HG02852 (cell line): ENCODE measurements at regions not wholly inside any gene's neighbourhood (a gene's known extent, or its start where the extent isn't known, plus 50 kb on each side); places are given as distances from the start of the nearest gene placed in this dataset.
"Not testable (repeated sequence)": the region's sequence is repeated elsewhere in the genome, so short reads cannot be mapped to it uniquely, and the experiment has no call there.

Experiments
- ATAC-seq: cut with Tn5 transposase; IDR thresholded peaks from one replicate; pipeline ENCODE4 v1.9.1; 2021; ENCODE audit warnings: mild to moderate bottlenecking, moderate library complexity; ENCODE audit not compliant: unreplicated experiment

DNA sequence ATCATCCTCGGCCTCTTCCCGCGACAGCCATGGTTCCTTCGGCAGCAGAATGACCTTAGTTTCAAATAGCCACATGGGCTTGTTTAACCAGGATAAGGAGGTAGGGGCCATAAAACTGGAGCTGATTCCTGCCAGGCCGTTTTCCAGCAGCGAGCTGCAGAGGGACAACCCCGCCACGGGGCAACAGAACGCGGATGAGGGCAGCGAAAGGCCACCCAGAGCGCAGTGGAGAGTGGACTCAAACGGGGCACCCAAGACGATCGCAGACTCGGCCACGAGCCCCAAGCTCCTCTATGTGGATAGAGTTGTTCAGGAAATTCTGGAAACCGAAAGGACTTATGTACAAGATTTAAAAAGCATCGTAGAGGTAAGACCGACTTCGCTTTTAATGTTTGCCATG is 131.8 kb upstream of the MTHFD1L start:
- no peak for ATAC-seq

DNA sequence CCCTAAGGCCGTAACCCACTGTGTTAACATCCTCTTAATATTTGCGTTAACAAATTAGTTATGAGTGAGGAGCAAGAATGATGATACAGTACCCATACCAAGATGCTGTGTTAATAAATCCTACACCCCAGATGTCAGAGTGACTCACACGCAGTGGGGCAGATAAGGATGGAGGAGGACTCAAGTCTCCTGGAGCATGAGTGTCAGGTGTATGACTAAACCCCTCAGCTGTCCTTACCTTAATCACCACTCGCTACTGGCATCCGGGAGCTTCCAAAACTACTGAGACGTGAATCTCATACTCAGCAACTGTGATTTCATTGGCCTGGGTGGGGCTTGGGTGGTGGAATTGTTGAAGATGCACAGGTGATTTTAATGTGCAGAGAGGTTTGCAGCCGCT is 131.3 kb upstream of the MTHFD1L start:
- no peak for ATAC-seq

DNA sequence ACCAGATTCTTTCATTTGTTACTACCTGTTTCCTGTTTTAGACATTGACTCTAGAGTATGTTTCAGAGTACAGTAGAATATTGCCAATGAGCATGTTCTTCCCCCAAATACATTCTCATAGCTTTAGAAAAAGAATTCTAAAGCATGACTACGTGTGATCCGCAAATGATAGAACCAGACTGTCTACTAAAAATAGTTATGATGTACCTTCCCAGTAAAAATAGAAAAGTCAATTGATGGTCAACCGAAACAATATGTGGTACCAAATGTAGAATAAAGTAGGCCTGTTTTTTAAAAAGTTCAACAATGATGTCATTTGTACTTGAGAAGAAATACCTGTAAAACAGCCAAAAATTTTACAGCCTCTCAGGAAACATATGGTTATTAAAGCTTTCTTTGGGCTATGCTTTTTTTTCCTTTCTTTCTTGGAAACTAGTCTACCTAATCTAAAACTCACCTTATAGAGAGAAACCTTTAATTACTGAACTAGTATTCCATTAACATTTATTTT is 130.1 kb upstream of the MTHFD1L start:
- no peak for ATAC-seq

DNA sequence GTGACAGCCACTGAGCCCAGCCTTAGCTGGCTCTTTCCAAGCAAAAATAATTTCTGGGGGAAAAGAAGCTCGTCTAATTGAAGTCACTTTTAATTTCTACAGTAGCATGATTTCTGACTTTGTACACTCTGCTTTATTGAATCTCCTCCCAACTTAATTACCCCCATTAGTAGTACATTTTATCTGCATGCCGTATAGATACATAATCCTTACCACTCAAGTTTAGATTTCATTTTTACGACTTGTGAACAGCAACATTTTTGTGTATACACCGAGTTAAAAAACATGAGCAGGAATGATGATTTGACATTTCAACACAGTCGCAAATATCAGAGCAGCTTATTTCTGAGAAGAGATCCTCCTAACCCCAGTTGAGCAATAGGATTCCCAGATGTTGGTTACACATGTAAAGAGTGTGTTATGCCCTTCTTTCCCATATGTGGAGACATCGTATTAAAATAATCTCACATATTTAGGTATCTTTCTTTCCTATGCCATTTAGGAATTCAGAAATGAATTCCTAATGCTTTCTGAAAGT is 127.3 kb upstream of the MTHFD1L start:
- no peak for ATAC-seq

DNA sequence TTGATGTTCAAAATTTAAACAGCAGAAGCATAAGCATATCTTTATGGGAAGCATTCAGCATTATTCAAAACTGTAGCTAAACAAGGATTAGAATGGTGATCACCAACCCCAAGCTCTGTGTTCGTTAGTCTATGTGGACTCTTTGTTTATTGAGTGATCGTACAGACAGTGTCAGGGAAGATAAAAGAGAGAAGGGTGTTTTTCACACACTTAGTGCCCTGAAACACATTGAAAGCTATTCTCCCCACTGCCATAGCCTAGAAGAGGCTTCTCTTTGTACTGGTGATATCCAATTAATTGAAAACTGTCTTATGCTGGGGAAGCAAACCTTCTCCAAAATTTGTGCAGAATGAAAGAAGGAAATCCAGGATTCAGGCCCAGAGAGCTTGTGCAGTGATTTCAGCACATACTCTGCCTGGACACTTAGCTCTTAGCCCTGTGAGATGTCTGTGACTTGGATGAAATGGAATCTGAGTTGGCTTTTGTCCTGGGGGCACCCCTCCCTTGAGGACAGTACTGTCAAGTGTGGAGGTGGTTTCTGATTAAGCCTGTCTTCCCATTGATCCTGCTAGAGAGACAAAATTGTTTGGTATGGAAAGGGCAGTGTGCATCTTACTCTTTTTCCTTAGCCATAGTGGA is 125.7 kb upstream of the MTHFD1L start:
- no peak for ATAC-seq

DNA sequence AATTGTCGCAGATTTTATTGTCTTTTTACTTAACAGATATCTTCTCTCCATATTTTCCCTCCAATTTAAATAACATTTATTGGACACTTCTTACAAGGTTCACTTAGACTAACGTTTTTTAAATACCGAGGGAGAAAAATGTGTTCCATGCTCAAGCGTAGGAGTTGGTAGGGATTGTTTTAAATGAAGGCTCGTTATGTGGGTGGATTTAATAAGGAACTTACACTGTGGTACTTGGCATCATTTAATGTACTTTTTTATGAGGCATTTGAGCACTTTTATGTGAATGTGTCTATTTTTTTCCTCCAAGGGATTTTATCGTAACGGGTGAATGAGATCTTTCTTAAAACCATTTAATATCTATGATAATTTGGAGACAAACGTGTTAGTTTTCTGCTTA is 125.0 kb upstream of the MTHFD1L start:
- ATAC-seq = no peak

DNA sequence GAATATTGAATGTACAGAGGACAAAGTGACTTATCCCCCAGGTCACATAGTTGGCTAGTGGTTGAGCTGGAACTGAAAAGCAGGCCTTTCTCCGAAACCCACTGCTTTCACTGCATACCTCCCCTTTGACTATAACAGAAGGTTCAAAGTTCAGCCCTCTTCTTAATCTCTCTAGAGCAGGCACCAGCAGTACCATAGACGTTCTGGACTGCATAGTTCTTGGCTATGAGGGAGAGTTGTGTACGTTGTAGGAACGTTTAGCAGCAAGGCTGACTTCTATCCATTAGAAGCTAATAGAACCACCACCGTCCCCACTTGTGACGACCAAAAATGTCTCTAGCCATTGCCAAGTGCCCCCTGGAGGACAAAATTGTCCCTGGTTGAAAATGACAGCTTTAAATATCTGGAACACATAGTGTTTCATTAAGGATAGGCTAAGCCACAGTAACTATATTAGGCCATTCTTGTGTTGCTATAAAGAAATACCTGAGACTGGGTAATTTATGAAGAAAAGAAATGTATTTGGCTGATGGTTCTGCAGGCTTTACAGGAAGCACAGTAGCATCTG is 123.8 kb upstream of the MTHFD1L start:
- no peak for ATAC-seq

DNA sequence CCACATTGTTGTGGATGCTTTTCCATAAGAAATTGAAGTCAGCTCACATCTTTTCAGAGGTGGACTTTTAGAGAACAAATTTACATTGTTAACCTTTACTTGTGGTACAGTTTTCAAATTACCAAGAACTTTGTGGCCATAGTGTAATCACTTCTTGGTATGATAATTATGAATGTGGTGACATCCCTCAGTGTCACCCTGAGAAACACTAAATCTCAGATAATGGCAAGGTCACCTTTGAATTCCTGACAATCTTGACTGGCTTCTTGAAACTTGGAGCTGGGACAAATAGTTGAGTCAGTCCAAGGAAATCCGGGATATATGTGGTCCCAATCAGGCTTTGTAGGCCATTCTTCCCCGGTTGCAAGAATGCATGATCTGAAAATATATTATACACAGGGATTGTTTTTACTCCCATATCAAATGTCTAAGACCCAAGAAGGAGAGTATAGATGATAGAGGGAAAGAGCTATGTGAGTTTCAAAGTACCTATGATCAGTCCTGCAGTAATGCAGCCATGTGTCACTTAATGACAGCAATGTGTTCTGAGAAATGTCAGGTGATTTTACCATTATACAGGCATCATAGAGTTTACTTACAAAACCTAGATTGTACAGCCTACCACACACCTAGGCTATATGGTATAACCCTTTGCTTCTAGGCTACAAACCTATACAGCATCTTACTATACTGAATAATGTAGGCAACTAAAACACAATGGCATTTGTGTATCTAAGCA is 120.8 kb upstream of the MTHFD1L start:
- no peak for ATAC-seq

DNA sequence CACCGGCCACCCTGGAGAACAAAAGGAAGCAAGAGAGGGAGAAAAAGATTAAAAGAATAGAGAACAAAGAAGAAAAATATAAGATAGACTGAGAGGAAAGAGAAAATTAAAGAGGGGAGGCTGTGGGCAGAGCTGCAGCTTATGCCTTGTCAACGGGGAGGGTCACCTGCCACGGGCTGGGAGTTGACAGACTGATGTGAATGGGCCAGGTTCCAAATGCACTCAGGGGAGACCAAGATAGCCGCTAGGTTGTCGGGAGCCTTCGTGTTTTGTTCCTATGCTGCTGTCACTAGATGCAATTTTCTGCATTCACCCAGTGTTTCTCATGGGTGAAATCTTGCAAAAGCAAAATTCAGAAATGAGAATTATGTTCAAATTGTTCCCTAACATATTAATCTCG is 119.6 kb upstream of the MTHFD1L start:
- no peak for ATAC-seq

DNA sequence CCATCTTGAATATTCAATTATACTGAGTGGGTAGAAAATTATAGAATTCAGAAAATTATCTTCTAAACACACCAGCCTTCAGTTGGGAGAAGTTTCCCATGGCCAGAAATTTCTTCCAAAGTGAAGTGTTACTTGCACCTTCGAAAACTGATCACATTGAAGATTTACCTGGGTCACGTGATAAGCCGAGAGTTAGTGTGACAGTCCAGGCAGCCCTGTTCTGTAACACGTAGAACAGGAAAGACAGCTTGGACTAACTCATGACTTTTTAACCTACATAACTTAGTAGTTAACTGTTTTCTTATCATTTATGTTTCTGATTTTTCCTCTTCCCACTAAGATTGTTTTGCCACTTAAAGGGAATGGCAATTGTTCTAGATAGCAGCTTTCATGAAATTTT is 118.3 kb upstream of the MTHFD1L start:
- no peak for ATAC-seq

DNA sequence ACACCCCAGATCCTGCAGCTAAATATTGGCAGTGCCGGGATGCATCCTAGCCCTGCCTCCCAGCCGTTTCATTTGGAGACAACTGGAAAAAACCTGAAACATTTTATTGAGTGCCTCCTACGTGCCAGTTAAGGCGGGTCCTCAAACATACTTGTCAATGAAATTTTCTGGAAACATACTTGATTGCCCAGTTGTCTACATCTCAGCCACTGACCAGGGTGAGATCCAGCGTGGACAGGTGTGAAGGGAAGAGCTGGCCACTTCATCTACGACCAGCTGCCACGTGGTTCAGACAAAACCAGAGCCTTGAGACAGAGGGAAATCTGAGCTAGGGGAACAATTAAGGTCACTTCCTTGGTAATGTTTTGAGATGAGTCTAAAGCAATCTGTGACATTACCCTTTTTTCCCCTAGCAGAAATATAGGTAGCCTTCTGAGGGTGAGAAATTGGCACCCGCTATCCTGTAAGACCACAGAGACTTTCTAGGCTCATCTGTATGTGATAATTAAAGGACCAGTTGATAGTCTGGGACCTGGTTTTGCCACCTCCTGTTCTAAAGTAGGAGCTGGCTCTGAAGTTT is 116.3 kb upstream of the MTHFD1L start:
- ATAC-seq = no peak

DNA sequence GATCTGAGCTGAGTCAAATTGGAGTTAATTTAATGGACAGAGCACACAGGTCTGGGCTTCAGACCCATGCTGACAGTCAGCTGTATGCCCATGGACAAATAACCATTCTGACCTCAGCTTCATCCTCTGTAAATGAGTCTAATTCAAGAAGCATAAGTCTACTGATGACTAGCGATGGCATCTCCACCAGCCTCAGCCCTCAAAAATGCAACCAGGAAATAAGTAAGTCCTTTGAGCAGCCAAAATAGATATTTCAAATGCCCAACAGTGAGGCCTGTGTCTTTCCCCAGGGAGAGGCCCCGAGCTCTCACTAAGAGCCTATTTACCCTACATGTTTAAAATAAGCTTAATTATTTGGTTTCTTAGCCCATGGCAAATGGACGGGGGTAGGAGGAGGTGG is 114.2 kb upstream of the MTHFD1L start:
- ATAC-seq = no peak

DNA sequence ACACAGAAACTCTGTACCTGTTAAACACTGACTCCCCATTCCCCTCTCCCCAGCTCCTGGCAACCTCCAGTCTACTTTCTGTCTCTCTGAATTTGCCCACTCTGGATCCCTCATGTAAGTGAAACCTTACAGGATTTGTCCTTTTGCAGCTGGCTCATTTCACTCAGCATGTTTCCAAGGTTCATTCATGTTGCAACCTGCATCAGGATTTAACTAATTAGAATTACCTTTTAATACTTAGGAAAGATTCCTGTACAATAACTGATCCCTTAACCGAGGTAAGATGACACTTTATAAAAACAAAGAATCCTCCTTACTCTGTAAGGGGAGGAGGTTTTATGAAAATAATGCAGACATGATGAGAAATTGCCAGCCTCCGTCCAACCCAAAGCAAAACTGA is 113.1 kb upstream of the MTHFD1L start:
- ATAC-seq = no peak

DNA sequence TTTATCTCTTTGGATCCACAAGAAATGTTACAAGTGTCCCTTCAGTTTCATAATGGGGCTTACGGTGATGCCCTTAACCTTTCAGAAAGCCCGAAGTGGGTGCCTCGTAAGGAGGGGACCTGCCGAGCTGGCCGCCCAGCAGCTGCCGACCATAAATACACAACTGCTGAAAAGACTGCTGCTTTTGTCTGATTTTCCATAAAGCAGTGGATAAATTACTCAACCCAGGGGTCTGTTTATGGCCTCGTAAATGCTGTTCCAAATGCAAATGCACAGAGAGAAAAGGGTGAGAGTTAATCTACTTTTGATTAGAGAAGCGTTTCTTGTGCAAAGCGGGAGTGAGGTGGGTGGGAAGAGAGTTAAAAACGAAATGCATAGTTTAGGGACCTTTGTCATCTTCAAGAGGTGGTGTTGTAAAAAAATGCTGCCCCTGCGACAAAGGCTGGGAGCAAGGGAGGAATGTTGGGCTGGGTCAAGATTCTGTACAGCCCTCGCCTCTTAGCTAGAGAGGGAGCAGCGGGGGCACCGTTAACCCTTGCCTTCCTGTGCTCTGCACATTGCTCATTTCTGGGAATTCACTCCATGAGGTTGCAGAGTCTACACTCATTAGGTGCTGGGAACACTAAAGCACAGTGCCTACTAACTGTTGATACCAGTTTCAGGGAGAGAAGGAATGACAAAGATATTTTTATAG is 112.0 kb upstream of the MTHFD1L start:
- no peak for ATAC-seq

DNA sequence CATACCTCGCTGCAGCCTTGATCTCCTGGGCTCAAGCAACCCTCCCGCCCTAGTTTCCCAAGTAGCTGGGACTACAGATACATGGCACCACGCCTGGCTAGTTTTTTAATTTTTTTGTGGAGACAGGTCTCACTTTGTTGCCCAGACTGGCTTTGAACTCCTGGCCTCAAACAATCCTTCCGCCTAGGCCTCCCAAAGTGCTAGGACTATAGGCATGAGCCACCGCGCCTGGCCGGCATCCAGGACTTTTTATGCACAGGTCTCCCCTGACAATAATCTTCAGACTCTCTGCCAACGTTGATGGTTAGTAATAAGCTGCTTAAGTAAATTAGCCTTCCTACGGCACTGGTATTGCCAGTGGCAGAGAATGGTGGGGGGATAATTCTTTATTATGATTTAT is 110.5 kb upstream of the MTHFD1L start:
- ATAC-seq = no peak

DNA sequence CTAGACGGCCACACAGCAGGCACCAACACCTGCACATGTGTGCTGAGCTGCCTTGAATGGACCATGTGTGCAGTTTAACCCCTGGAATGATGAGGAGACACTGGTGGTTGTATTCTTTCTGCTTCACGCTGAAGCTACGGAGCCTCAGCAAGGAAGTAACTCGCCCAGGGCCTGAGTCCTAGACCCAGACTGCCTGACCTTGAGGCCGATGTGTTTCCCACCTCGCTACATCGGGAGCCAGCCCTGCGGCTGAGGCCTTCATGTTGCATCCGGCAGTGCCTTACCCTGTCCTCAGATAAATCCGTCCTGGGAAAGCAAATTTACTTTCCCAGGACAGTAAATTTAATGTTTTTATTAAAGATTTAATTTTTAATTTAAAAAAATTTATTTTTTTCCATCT is 110.0 kb upstream of the MTHFD1L start:
- ATAC-seq = no peak

DNA sequence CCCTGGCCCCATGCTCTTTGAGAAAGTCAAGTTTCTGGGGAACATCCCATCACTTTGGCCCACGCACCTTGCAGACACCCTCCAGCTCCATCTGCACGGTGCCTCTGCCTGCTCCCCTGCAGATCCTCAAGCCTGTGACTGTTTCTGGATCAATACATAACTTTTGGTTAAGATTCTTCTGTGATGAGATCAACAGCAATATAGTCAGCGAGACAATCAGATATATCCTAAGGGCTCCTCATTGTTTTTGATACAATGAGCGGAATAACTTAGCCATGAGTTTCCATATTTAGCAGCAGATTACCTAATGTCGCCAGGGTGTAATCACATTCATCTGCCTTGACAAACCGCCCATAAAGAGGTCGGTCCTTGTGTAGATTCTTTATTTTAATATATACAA is 109.3 kb upstream of the MTHFD1L start:
- ATAC-seq = no peak

DNA sequence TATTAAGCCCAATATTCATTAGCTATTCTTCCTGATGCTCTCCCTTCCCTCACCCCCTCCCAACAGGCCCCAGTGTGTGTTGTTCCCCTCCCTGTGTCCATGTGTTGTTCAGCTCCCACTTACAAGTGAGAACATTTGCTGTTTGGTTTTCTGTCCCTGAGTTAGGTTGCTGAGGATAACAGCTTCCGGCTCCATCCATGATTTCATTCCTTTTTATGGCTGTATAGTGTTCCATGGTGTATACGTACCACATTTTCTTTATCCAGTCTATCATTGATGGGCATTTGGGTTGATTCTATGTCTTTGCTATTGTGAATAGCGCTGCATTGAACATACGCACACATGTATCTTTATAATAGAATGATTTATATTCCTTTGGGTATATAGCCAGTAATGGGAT is 107.7 kb upstream of the MTHFD1L start:
- not testable (repeated sequence) for ATAC-seq

DNA sequence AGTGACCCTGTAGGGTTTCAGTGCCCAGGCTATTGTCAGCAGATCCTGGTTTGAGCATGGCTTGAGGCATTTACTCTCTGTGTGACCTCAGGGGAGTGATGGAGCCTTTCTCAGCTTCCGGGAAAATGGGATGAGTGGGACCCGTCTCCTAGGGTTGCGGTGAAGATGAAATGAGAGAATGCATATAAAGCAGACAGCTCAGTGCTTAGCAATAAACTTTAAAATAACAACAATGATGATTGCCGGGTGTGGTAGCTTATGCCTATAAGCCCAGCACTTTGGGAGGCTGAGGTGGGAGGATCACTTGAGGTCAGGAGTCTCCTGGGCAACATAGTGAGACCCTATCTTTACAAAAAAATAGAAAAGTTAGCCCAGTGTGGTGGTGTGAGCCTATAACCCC is 106.0 kb upstream of the MTHFD1L start:
- ATAC-seq = no peak

DNA sequence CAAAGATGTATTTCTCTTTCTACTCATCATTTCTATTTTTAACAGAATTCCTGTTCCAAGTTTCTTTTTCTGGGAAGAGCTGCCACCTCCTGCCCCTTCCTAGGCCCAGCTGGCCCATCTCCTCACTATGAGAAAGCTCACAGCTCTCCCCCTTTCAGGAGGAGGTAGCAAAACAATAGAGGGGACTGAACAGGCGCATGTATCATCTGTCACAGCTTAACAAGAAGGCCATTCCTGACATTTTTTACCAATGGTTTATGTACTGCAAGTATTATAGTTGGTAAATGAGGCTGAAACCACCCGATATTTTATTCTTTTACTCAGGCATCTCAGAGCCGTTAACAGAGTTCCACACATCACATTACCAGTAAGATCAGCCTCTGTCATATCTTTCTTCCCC is 103.7 kb upstream of the MTHFD1L start:
- ATAC-seq = no peak
